WTC11 (cell line): ENCODE measurements at regions not wholly inside any gene's neighbourhood (a gene's known extent, or its start where the extent isn't known, plus 50 kb on each side); places are given as distances from the start of the nearest gene placed in this dataset.

Experiments used
- ATAC-seq: fragments of 200-7000 bp; cut with Tn5 transposase; 2 replicates; pipeline ENCODE4 v1.10.0; 2021; ENCODE audit warnings: mild to moderate bottlenecking, moderate library complexity
- CTCF ChIA-PET: fragments of 300-600 bp; sonication (Branson Sonifier 250); formaldehyde crosslinking; loops from one replicate; lab custom pipeline; 2021; ENCODE audit warnings: antibody characterized with exemption; lab: Charles Lee
- POLR2A ChIA-PET: fragments of 350-600 bp; sonication (Branson Sonifier 250); formaldehyde crosslinking; loops from one replicate; lab custom pipeline; 2021; ENCODE audit warnings: antibody characterized with exemption; lab: Charles Lee
- DNase-seq: peaks from one replicate; pipeline ENCODE4 v3.0.0; 2021; ENCODE audit warnings: low spot score
- H3K27ac Mint-ChIP-seq: 2 replicates; pipeline ENCODE4 v1.8.0; 2021; ENCODE audit warnings: mixed read lengths
- H3K27me3 Mint-ChIP-seq: 2 replicates; pipeline ENCODE4 v1.8.0; 2021; ENCODE audit warnings: low read depth, mild to moderate bottlenecking, moderate library complexity, mixed read lengths
- H3K36me3 Mint-ChIP-seq: 2 replicates; pipeline ENCODE4 v1.8.0; 2021; ENCODE audit warnings: mixed read lengths
- H3K4me1 Mint-ChIP-seq: 2 replicates; pipeline ENCODE4 v1.8.0; 2022; ENCODE audit warnings: mixed read lengths
- H3K4me3 Mint-ChIP-seq: 2 replicates; pipeline ENCODE4 v1.8.0; 2021; ENCODE audit warnings: mild to moderate bottlenecking, moderate library complexity, mixed read lengths
- H3K9me3 Mint-ChIP-seq: 2 replicates; pipeline ENCODE4 v1.8.0; 2021; ENCODE audit warnings: mixed read lengths
- ATF1 ChIP-seq: sonication (generic); formaldehyde crosslinking; IDR thresholded peaks from 2 replicates; pipeline ENCODE4 v1.8.1; 2023; ENCODE audit warnings: mild to moderate bottlenecking, moderate library complexity, missing genetic modification reagents
- CREM ChIP-seq: sonication (generic); formaldehyde crosslinking; IDR thresholded peaks from 2 replicates; pipeline ENCODE4 v1.8.1; 2022; ENCODE audit warnings: mild to moderate bottlenecking, missing genetic modification reagents, moderate library complexity
- MXD4 ChIP-seq: fragments of 250-450 bp; sonication (Bioruptor Pico); IDR thresholded peaks from 2 replicates; pipeline ENCODE4 v1.8.0; 2021; ENCODE audit warnings: mild to moderate bottlenecking, moderate library complexity, borderline replicate concordance
- MYBL2 ChIP-seq: sonication (generic); formaldehyde crosslinking; IDR thresholded peaks from 2 replicates; pipeline ENCODE4 v1.8.1; 2023; ENCODE audit warnings: mild to moderate bottlenecking, moderate library complexity, missing genetic modification reagents
- NFE2L1 ChIP-seq: sonication (generic); formaldehyde crosslinking; IDR thresholded peaks from 2 replicates; pipeline ENCODE4 v1.8.1; 2023; ENCODE audit warnings: missing genetic modification reagents
- OVOL2 ChIP-seq: fragments of 250-450 bp; sonication (Bioruptor Pico); IDR thresholded peaks from 2 replicates; pipeline ENCODE4 v1.9.0; 2021; ENCODE audit warnings: mild to moderate bottlenecking, borderline replicate concordance
- SOX15 ChIP-seq: fragments of 250-450 bp; sonication (Bioruptor Pico); IDR thresholded peaks from 2 replicates; pipeline ENCODE4 v1.9.0; 2021; ENCODE audit warnings: mild to moderate bottlenecking
- TEAD4 ChIP-seq: sonication (generic); formaldehyde crosslinking; IDR thresholded peaks from 2 replicates; pipeline ENCODE4 v1.8.0; 2022; ENCODE audit warnings: mild to moderate bottlenecking, missing genetic modification reagents
- ZNF219 ChIP-seq: sonication (generic); formaldehyde crosslinking; IDR thresholded peaks from 2 replicates; pipeline ENCODE4 v1.8.0; 2023; ENCODE audit warnings: missing genetic modification reagents, mild to moderate bottlenecking, borderline replicate concordance
- TF ChIP-seq, protein P1 (sequence below): sonication (generic); formaldehyde crosslinking; IDR thresholded peaks from 2 replicates; pipeline ENCODE4 v1.8.0; 2023; ENCODE audit warnings: mild to moderate bottlenecking, missing genetic modification reagents
- TF ChIP-seq, protein P2 (sequence below): sonication (generic); formaldehyde crosslinking; IDR thresholded peaks from 2 replicates; pipeline ENCODE4 v1.8.0; 2022; ENCODE audit warnings: mild to moderate bottlenecking, missing genetic modification reagents
- TF ChIP-seq, protein P3 (sequence below): sonication (generic); formaldehyde crosslinking; IDR thresholded peaks from 2 replicates; pipeline ENCODE4 v1.8.1; 2023; ENCODE audit warnings: mild to moderate bottlenecking, missing genetic modification reagents, borderline replicate concordance
- TF ChIP-seq, protein P4 (sequence below): sonication (generic); formaldehyde crosslinking; IDR thresholded peaks from 2 replicates; pipeline ENCODE4 v1.8.1; 2022; ENCODE audit warnings: mild to moderate bottlenecking, moderate library complexity, missing genetic modification reagents
- TF ChIP-seq, protein P5 (sequence below): fragments of 200-600 bp; IDR thresholded peaks from 2 replicates; pipeline ENCODE4 v1.8.0; 2022; ENCODE audit warnings: antibody characterized with exemption
- TF ChIP-seq, protein P6 (sequence below): fragments of 250-450 bp; sonication (Bioruptor Pico); IDR thresholded peaks from 2 replicates; pipeline ENCODE4 v1.9.0; 2021; ENCODE audit warnings: mild to moderate bottlenecking
- TF ChIP-seq, protein P7 (sequence below): sonication (generic); formaldehyde crosslinking; IDR thresholded peaks from 2 replicates; pipeline ENCODE4 v1.8.0; 2023; ENCODE audit warnings: missing genetic modification reagents, mild to moderate bottlenecking, borderline replicate concordance

DNA sequence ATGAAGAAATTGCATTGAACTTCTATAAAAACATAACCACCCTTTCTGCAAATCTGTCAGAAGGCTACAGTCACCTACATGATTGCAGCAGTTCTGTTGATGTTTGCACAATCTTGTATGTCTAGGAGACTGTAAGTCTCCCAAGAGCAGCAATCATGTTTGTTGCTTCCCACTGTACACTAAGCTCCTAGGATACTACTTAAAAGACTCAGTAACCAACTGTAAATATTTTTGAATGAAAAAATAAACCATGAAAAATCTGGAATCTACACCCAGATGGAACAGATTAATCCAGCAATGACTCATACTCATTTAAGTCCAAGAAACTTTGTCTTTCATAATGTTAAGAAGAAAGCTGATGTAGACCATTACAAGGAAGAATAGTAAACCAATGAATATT is 168.5 kb upstream of the ATXN1 start (continued):
- TF ChIP-seq, protein P1, sequence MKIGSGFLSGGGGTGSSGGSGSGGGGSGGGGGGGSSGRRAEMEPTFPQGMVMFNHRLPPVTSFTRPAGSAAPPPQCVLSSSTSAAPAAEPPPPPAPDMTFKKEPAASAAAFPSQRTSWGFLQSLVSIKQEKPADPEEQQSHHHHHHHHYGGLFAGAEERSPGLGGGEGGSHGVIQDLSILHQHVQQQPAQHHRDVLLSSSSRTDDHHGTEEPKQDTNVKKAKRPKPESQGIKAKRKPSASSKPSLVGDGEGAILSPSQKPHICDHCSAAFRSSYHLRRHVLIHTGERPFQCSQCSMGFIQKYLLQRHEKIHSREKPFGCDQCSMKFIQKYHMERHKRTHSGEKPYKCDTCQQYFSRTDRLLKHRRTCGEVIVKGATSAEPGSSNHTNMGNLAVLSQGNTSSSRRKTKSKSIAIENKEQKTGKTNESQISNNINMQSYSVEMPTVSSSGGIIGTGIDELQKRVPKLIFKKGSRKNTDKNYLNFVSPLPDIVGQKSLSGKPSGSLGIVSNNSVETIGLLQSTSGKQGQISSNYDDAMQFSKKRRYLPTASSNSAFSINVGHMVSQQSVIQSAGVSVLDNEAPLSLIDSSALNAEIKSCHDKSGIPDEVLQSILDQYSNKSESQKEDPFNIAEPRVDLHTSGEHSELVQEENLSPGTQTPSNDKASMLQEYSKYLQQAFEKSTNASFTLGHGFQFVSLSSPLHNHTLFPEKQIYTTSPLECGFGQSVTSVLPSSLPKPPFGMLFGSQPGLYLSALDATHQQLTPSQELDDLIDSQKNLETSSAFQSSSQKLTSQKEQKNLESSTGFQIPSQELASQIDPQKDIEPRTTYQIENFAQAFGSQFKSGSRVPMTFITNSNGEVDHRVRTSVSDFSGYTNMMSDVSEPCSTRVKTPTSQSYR (CRISPR knock-in tag), result no peak
- TF ChIP-seq MXD4 (CRISPR knock-in tag) (no peak), ZNF219 (no peak), CREM (CRISPR knock-in tag) (no peak)
- TF ChIP-seq, protein P2, sequence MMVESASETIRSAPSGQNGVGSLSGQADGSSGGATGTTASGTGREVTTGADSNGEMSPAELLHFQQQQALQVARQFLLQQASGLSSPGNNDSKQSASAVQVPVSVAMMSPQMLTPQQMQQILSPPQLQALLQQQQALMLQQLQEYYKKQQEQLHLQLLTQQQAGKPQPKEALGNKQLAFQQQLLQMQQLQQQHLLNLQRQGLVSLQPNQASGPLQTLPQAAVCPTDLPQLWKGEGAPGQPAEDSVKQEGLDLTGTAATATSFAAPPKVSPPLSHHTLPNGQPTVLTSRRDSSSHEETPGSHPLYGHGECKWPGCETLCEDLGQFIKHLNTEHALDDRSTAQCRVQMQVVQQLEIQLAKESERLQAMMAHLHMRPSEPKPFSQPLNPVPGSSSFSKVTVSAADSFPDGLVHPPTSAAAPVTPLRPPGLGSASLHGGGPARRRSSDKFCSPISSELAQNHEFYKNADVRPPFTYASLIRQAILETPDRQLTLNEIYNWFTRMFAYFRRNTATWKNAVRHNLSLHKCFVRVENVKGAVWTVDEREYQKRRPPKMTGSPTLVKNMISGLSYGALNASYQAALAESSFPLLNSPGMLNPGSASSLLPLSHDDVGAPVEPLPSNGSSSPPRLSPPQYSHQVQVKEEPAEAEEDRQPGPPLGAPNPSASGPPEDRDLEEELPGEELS (CRISPR knock-in tag), result no peak
- TF ChIP-seq, protein P3, sequence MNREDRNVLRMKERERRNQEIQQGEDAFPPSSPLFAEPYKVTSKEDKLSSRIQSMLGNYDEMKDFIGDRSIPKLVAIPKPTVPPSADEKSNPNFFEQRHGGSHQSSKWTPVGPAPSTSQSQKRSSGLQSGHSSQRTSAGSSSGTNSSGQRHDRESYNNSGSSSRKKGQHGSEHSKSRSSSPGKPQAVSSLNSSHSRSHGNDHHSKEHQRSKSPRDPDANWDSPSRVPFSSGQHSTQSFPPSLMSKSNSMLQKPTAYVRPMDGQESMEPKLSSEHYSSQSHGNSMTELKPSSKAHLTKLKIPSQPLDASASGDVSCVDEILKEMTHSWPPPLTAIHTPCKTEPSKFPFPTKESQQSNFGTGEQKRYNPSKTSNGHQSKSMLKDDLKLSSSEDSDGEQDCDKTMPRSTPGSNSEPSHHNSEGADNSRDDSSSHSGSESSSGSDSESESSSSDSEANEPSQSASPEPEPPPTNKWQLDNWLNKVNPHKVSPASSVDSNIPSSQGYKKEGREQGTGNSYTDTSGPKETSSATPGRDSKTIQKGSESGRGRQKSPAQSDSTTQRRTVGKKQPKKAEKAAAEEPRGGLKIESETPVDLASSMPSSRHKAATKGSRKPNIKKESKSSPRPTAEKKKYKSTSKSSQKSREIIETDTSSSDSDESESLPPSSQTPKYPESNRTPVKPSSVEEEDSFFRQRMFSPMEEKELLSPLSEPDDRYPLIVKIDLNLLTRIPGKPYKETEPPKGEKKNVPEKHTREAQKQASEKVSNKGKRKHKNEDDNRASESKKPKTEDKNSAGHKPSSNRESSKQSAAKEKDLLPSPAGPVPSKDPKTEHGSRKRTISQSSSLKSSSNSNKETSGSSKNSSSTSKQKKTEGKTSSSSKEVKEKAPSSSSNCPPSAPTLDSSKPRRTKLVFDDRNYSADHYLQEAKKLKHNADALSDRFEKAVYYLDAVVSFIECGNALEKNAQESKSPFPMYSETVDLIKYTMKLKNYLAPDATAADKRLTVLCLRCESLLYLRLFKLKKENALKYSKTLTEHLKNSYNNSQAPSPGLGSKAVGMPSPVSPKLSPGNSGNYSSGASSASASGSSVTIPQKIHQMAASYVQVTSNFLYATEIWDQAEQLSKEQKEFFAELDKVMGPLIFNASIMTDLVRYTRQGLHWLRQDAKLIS (CRISPR knock-in tag), result no peak
- TF ChIP-seq, protein P4, sequence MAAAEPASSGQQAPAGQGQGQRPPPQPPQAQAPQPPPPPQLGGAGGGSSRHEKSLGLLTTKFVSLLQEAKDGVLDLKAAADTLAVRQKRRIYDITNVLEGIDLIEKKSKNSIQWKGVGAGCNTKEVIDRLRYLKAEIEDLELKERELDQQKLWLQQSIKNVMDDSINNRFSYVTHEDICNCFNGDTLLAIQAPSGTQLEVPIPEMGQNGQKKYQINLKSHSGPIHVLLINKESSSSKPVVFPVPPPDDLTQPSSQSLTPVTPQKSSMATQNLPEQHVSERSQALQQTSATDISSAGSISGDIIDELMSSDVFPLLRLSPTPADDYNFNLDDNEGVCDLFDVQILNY (CRISPR knock-in tag), result no peak
- TF ChIP-seq, protein P5, sequence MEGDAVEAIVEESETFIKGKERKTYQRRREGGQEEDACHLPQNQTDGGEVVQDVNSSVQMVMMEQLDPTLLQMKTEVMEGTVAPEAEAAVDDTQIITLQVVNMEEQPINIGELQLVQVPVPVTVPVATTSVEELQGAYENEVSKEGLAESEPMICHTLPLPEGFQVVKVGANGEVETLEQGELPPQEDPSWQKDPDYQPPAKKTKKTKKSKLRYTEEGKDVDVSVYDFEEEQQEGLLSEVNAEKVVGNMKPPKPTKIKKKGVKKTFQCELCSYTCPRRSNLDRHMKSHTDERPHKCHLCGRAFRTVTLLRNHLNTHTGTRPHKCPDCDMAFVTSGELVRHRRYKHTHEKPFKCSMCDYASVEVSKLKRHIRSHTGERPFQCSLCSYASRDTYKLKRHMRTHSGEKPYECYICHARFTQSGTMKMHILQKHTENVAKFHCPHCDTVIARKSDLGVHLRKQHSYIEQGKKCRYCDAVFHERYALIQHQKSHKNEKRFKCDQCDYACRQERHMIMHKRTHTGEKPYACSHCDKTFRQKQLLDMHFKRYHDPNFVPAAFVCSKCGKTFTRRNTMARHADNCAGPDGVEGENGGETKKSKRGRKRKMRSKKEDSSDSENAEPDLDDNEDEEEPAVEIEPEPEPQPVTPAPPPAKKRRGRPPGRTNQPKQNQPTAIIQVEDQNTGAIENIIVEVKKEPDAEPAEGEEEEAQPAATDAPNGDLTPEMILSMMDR, result no peak
- TF ChIP-seq, all 79 proteins: peak for 0

DNA sequence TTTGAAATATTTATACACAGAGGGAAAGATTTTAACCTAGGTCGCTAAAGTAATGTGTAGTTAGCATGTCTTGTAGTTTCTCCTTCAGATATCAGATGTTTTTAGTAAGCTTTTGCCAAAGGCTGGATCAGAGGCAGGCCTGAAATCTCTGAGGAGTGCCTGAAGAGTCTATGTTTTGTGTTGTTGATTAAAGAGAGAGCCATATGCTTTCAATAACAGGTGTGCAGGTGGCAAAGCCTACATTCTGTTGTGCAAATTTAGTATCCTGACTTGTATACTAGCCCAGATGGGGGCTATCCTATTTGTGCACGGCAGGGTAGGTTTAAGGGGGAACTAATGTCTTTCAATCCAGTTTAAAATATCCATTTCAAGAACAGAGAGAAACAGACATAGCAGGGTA is 167.1 kb upstream of the ATXN1 start:
- Mint-ChIP-seq H3K36me3 (no peaks in the 10 kb centered on the region), H3K27ac (no peak overlapping the region), H3K4me3 (no peak overlapping the region), H3K27me3 (no peaks in the 10 kb centered on the region; the same call in none of the 2 replicates), H3K4me1 (0 out of 2 replicates have a peak, but pooled peaks cover 3% of the 10 kb centered on the region), H3K9me3 (peaks cover 14% of the 10 kb centered on the region)
- POLR2A ChIA-PET, result no interaction called here
- CTCF ChIA-PET, result no interaction called here
- DNase-seq (no peak), ATAC-seq (no peak)
- TF ChIP-seq OVOL2 (CRISPR knock-in tag) (no peak), SOX15 (CRISPR knock-in tag) (no peak), TEAD4 (CRISPR knock-in tag) (no peak), MYBL2 (no peak), NFE2L1 (CRISPR knock-in tag) (no peak), ATF1 (CRISPR knock-in tag) (no peak)
- TF ChIP-seq, protein P3 (CRISPR knock-in tag), result no peak
- TF ChIP-seq, protein P6, sequence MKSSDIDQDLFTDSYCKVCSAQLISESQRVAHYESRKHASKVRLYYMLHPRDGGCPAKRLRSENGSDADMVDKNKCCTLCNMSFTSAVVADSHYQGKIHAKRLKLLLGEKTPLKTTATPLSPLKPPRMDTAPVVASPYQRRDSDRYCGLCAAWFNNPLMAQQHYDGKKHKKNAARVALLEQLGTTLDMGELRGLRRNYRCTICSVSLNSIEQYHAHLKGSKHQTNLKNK, result no peak
- TF ChIP-seq, protein P7, sequence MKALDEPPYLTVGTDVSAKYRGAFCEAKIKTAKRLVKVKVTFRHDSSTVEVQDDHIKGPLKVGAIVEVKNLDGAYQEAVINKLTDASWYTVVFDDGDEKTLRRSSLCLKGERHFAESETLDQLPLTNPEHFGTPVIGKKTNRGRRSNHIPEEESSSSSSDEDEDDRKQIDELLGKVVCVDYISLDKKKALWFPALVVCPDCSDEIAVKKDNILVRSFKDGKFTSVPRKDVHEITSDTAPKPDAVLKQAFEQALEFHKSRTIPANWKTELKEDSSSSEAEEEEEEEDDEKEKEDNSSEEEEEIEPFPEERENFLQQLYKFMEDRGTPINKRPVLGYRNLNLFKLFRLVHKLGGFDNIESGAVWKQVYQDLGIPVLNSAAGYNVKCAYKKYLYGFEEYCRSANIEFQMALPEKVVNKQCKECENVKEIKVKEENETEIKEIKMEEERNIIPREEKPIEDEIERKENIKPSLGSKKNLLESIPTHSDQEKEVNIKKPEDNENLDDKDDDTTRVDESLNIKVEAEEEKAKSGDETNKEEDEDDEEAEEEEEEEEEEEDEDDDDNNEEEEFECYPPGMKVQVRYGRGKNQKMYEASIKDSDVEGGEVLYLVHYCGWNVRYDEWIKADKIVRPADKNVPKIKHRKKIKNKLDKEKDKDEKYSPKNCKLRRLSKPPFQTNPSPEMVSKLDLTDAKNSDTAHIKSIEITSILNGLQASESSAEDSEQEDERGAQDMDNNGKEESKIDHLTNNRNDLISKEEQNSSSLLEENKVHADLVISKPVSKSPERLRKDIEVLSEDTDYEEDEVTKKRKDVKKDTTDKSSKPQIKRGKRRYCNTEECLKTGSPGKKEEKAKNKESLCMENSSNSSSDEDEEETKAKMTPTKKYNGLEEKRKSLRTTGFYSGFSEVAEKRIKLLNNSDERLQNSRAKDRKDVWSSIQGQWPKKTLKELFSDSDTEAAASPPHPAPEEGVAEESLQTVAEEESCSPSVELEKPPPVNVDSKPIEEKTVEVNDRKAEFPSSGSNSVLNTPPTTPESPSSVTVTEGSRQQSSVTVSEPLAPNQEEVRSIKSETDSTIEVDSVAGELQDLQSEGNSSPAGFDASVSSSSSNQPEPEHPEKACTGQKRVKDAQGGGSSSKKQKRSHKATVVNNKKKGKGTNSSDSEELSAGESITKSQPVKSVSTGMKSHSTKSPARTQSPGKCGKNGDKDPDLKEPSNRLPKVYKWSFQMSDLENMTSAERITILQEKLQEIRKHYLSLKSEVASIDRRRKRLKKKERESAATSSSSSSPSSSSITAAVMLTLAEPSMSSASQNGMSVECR, result no peak
